HEK293 (cell line): ENCODE measurements at regions not wholly inside any gene's neighbourhood (a gene's known extent, or its start where the extent isn't known, plus 50 kb on each side); places are given as distances from the start of the nearest gene placed in this dataset.

Source experiments
- YY1 ChIP-seq: fragments of 450-650 bp; formaldehyde crosslinking; IDR thresholded peaks from 2 replicates; pipeline ENCODE4 v1.5.1; 2018; ENCODE audit warnings: missing biosample characterization, missing genetic modification characterization
- ZIC2 ChIP-seq: fragments of 450-650 bp; formaldehyde crosslinking; IDR thresholded peaks from 2 replicates; pipeline ENCODE4 v1.5.1; 2016; ENCODE audit warnings: missing biosample characterization, missing genetic modification characterization
- ZNF114 ChIP-seq: fragments of 450-650 bp; formaldehyde crosslinking; IDR thresholded peaks from 2 replicates; pipeline ENCODE4 v1.5.0; 2017; ENCODE audit warnings: missing biosample characterization, missing genetic modification characterization
- ZNF501 ChIP-seq: fragments of 450-650 bp; formaldehyde crosslinking; IDR thresholded peaks from 2 replicates; pipeline ENCODE4 v1.5.1; 2016; ENCODE audit warnings: missing biosample characterization, missing genetic modification characterization
- ZNF629 ChIP-seq: fragments of 450-650 bp; formaldehyde crosslinking; IDR thresholded peaks from 2 replicates; pipeline ENCODE4 v1.5.1; 2017; ENCODE audit warnings: missing biosample characterization, missing genetic modification characterization
- ZNF670 ChIP-seq: fragments of 450-650 bp; formaldehyde crosslinking; IDR thresholded peaks from 2 replicates; pipeline ENCODE4 v1.5.1; 2016; ENCODE audit warnings: missing biosample characterization, missing genetic modification characterization, low read depth
- TF ChIP-seq, protein P1 (sequence below): sonication (generic); formaldehyde crosslinking; IDR thresholded peaks from 2 replicates; pipeline ENCODE4 v1.8.1; 2022; ENCODE audit warnings: mild to moderate bottlenecking, moderate library complexity, missing genetic modification reagents
- TF ChIP-seq, protein P2 (sequence below): fragments of 450-650 bp; formaldehyde crosslinking; IDR thresholded peaks from 2 replicates; pipeline ENCODE4 v1.5.1; 2016; ENCODE audit warnings: missing biosample characterization, missing genetic modification characterization

DNA sequence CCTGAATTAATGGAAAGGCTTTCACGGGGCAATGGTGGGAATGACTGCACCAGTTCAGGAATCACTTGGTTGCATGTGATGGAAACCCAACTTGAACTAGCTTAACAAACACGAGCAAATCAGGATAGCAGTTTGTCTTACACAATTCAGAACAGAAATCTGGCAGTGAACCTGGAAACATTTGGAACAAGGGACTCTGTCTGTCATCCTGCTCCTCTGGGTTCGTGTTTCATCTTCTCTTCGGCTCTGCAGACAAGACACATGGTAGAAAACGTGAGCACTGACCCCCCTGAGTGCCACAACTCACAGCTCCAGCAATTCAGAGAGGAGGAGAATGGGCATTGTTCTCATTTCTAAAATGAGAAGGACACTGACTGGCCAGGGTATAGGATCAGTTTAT lies 218.1 kb upstream of the NREP start:
- TF ChIP-seq ZNF501 (no peak), ZNF114 (no peak), ZNF629 (tag by site-specific recombination) (no peak), YY1 (tag by site-specific recombination) (no peak), ZNF670 (no peak), ZIC2 (tag by site-specific recombination) (no peak)
- TF ChIP-seq, protein P1, sequence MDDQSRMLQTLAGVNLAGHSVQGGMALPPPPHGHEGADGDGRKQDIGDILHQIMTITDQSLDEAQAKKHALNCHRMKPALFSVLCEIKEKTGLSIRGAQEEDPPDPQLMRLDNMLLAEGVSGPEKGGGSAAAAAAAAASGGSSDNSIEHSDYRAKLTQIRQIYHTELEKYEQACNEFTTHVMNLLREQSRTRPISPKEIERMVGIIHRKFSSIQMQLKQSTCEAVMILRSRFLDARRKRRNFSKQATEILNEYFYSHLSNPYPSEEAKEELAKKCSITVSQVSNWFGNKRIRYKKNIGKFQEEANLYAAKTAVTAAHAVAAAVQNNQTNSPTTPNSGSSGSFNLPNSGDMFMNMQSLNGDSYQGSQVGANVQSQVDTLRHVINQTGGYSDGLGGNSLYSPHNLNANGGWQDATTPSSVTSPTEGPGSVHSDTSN (CRISPR knock-in tag), result no peak
- TF ChIP-seq, protein P2, sequence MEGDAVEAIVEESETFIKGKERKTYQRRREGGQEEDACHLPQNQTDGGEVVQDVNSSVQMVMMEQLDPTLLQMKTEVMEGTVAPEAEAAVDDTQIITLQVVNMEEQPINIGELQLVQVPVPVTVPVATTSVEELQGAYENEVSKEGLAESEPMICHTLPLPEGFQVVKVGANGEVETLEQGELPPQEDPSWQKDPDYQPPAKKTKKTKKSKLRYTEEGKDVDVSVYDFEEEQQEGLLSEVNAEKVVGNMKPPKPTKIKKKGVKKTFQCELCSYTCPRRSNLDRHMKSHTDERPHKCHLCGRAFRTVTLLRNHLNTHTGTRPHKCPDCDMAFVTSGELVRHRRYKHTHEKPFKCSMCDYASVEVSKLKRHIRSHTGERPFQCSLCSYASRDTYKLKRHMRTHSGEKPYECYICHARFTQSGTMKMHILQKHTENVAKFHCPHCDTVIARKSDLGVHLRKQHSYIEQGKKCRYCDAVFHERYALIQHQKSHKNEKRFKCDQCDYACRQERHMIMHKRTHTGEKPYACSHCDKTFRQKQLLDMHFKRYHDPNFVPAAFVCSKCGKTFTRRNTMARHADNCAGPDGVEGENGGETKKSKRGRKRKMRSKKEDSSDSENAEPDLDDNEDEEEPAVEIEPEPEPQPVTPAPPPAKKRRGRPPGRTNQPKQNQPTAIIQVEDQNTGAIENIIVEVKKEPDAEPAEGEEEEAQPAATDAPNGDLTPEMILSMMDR (tag by site-specific recombination), result no peak
